ENCODE measurements at regions not wholly inside any gene's neighbourhood (a gene's known extent, or its start where the extent isn't known, plus 50 kb on each side); places are given as distances from the start of the nearest gene placed in this dataset.

DNA sequence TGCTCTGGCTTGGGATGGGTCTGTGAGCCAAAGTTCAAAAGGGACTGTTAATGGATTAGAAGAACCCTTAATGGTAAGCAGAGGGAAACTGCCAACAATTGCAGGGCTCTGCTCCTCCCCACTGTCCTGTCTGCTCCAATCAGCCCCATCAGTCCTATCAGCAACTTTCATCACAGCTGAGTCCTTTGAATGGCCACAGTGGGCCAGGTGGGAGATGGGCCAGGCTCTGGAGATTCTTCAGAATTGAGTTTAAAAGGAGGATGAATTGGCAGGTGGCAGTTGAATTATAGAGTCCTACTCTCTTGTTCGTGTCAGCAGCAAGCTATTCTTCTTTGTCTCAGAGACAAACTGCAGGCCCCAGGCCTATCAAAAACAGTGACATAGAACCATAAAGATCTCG lies 573.9 kb downstream of the EPHA4 start:
- TF ChIP-seq, protein P1, sequence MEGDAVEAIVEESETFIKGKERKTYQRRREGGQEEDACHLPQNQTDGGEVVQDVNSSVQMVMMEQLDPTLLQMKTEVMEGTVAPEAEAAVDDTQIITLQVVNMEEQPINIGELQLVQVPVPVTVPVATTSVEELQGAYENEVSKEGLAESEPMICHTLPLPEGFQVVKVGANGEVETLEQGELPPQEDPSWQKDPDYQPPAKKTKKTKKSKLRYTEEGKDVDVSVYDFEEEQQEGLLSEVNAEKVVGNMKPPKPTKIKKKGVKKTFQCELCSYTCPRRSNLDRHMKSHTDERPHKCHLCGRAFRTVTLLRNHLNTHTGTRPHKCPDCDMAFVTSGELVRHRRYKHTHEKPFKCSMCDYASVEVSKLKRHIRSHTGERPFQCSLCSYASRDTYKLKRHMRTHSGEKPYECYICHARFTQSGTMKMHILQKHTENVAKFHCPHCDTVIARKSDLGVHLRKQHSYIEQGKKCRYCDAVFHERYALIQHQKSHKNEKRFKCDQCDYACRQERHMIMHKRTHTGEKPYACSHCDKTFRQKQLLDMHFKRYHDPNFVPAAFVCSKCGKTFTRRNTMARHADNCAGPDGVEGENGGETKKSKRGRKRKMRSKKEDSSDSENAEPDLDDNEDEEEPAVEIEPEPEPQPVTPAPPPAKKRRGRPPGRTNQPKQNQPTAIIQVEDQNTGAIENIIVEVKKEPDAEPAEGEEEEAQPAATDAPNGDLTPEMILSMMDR (IDR thresholded peaks at IDR 0.05): no peak
- TF ChIP-seq EP300 (IDR thresholded peaks at IDR 0.05): no peak
